MCF 10A (cell line): ENCODE measurements at regions not wholly inside any gene's neighbourhood (a gene's known extent, or its start where the extent isn't known, plus 50 kb on each side); places are given as distances from the start of the nearest gene placed in this dataset.

Source experiments
- BruUV-seq: library from RNA; stranded (reverse); fragments of 400-500 nt; replicated peaks from 2 replicates; lab custom pipeline; 2021; lab: Mats Ljungman, UMichigan
- CTCF ChIA-PET: fragments of 300-600 bp; sonication (Branson Sonifier 250); formaldehyde crosslinking; extraction: SDS; loops from one replicate; lab custom pipeline; 2021; ENCODE audit warnings: antibody characterized with exemption, inconsistent platforms; lab: Yijun Ruan, JAX
- POLR2A ChIA-PET: fragments of 300-600, 350-650 bp; sonication (Branson Sonifier 250); formaldehyde crosslinking; extraction: SDS; loops from one replicate; lab custom pipeline; 2020; ENCODE audit warnings: antibody characterized with exemption, inconsistent platforms; lab: Yijun Ruan, JAX
- DNase-seq: peaks from one replicate; pipeline ENCODE4 v3.0.0-alpha.2; 2018; ENCODE audit not compliant: unreplicated experiment
- H3K27ac Mint-ChIP-seq: one replicate; pipeline ENCODE4 v1.8.0; 2022; ENCODE audit warnings: mild to moderate bottlenecking, low read depth, mixed read lengths; ENCODE audit not compliant: unreplicated experiment
- H3K27me3 Mint-ChIP-seq: one replicate; pipeline ENCODE4 v1.8.0; 2022; ENCODE audit warnings: mixed read lengths; ENCODE audit not compliant: insufficient read depth, unreplicated experiment
- H3K36me3 Mint-ChIP-seq: one replicate; pipeline ENCODE4 v1.8.0; 2022; ENCODE audit warnings: mild to moderate bottlenecking, moderate library complexity, mixed read lengths; ENCODE audit not compliant: insufficient read depth, unreplicated experiment
- H3K4me1 Mint-ChIP-seq: one replicate; pipeline ENCODE4 v1.8.0; 2022; ENCODE audit warnings: mixed read lengths; ENCODE audit not compliant: insufficient read depth, unreplicated experiment
- H3K4me3 Mint-ChIP-seq: one replicate; pipeline ENCODE4 v1.8.0; 2022; ENCODE audit warnings: mild to moderate bottlenecking, moderate library complexity, mixed read lengths; ENCODE audit not compliant: unreplicated experiment
- H3K9me3 Mint-ChIP-seq: one replicate; pipeline ENCODE4 v1.8.0; 2022; ENCODE audit warnings: mixed read lengths; ENCODE audit not compliant: unreplicated experiment
- intact Hi-C: fragments of 100-400 bp; cut with micrococcal nuclease; formaldehyde crosslinking; loops from 2 replicates; pipeline ENCODE4 v1.14.1; 2022
- TF ChIP-seq, protein P1 (sequence below): fragments of 200-600 bp; IDR thresholded peaks from one replicate; pipeline ENCODE4 v1.8.0; 2022; ENCODE audit warnings: antibody characterized with exemption, mild to moderate bottlenecking; ENCODE audit not compliant: unreplicated experiment

DNA sequence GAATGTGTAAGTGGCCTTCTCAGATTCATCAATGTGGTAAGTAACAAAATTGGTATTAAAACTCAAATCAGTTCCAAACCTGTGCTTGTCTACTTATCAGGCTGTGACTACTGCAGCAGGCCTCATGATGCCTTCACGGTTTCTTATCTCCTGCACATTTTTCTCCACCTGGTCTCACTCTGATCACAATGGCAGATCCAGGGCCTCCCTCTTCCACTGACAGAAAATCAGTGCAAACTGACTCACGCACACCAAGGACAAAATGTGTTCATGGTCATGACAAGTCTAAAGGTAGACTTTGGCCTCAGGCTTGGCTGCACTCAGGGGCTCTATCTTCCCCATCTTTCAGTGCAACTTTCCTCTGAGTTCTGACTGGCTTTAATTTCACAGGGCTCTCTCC lies 56.7 kb upstream of the ATP1A1 start:
- intact Hi-C loops = no loop called here
- TF ChIP-seq, protein P1, sequence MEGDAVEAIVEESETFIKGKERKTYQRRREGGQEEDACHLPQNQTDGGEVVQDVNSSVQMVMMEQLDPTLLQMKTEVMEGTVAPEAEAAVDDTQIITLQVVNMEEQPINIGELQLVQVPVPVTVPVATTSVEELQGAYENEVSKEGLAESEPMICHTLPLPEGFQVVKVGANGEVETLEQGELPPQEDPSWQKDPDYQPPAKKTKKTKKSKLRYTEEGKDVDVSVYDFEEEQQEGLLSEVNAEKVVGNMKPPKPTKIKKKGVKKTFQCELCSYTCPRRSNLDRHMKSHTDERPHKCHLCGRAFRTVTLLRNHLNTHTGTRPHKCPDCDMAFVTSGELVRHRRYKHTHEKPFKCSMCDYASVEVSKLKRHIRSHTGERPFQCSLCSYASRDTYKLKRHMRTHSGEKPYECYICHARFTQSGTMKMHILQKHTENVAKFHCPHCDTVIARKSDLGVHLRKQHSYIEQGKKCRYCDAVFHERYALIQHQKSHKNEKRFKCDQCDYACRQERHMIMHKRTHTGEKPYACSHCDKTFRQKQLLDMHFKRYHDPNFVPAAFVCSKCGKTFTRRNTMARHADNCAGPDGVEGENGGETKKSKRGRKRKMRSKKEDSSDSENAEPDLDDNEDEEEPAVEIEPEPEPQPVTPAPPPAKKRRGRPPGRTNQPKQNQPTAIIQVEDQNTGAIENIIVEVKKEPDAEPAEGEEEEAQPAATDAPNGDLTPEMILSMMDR = no peak
- BruUV-seq = no TSS peak
- no peak overlapping the region for H3K27ac Mint-ChIP-seq
- H3K9me3 Mint-ChIP-seq = no peaks in the 10 kb centered on the region
- DNase-seq = no peak
- ChIA-PET CTCF (no interaction called here), POLR2A (no interaction called here)
- no peaks in the 10 kb centered on the region for H3K36me3 Mint-ChIP-seq
- H3K4me3 Mint-ChIP-seq = no peak overlapping the region
- H3K4me1 Mint-ChIP-seq = no peaks in the 10 kb centered on the region
- H3K27me3 Mint-ChIP-seq = no peaks in the 10 kb centered on the region

DNA sequence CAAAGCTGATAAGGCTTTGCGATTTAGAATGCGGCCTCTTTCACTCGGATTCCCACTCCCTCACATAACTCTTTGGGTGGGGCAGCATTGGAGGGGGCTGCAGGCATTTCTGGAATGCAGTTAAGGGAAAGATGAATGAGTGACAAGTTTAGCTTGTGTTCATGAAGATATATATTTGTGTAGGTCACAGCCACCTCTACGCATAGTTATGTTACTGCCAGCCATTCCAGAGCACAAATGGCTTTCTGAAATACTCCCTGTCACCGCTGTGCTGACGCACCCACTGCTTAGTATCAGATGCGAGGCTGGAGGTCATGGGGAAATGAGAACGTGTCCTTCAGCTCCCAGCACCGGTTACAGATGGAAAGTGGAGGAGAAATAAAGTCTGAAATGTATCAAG lies 54.1 kb upstream of the ATP1A1 start:
- no peaks in the 10 kb centered on the region for H3K9me3 Mint-ChIP-seq
- H3K27me3 Mint-ChIP-seq = no peaks in the 10 kb centered on the region
- no peak for DNase-seq
- ChIA-PET POLR2A (no interaction called here), CTCF (interaction anchor here (0.7 to 1.1 kb wide), 3 partner anchors 12 to 723 kb away, joined by 3 read pairs; no protein-coding TSS in a partner anchor)
- H3K27ac Mint-ChIP-seq = no peak overlapping the region
- TF ChIP-seq, protein P1 = no peak
- H3K4me1 Mint-ChIP-seq = no peaks in the 10 kb centered on the region
- intact Hi-C loops = no loop called here
- BruUV-seq = no TSS peak
- no peaks in the 10 kb centered on the region for H3K36me3 Mint-ChIP-seq
- H3K4me3 Mint-ChIP-seq = no peak overlapping the region

DNA sequence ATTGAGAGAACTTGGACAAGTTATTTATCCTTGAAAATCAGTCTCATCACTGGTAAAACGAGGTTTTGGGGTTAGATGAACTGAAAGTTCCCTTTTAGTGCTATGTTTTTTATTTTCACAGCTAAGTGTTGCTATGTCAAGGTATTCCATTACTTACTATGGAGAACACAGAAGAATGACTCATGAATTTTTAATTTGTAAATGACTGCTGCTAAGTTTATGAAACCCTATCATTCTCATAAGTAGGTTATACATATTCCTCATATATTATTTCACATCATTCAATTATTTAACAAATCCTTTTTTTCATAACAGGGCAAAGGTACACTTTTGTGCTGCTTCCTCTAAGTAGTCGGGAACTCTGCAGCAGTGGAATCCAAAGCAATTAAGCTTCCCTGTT lies 52.2 kb upstream of the ATP1A1 start:
- Mint-ChIP-seq H3K27me3 (no peaks in the 10 kb centered on the region), H3K36me3 (no peaks in the 10 kb centered on the region), H3K4me1 (peaks cover 4% of the 10 kb centered on the region), H3K4me3 (no peak overlapping the region), H3K27ac (no peak overlapping the region), H3K9me3 (no peaks in the 10 kb centered on the region)
- POLR2A ChIA-PET = interaction anchor here (0.6 to 1.3 kb wide), 4 partner anchors 12 to 416 kb away, joined by 3 read pairs; no protein-coding TSS in a partner anchor
- intact Hi-C loops = no loop called here
- no peak for DNase-seq
- CTCF ChIA-PET = interaction anchor here (0.7 to 0.9 kb wide), 2 partner anchors 8 to 154 kb away, joined by 3 read pairs; no protein-coding TSS in a partner anchor
- TF ChIP-seq, protein P1 = no peak
- no TSS peak for BruUV-seq

DNA sequence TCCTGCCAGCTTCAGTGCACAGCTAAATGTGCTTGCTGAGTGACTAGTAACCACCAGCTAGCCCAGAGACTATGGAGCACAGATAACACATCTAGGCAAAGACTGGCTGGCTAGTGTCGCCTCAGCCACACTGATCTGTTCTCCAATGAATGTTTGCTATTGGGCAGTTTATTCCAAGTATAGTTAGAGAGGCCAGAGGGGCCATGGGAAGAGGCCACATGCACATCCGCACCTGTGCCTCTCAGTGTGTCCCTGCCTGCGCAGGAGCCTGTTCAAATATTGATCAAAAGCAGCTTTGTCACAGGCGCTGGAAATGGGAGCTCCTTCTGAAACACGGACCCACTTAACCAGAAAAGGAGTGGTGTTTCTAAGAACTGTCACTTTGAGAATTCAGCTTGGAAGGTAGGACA lies 51.3 kb upstream of the ATP1A1 start:
- Mint-ChIP-seq H3K27ac (no peak overlapping the region), H3K4me3 (no peak overlapping the region), H3K36me3 (no peaks in the 10 kb centered on the region), H3K4me1 (peaks cover 12% of the 10 kb centered on the region), H3K9me3 (no peaks in the 10 kb centered on the region), H3K27me3 (no peaks in the 10 kb centered on the region)
- TF ChIP-seq, protein P1 = no peak
- intact Hi-C loops = no loop called here
- no peak for DNase-seq
- no TSS peak for BruUV-seq
- ChIA-PET CTCF (interaction anchor here (0.9 kb wide), 1 partner anchor 155 kb away, joined by 3 read pairs; no protein-coding TSS in a partner anchor), POLR2A (interaction anchor here (1.4 kb wide), 1 partner anchor 12 kb away, joined by 3 read pairs; no protein-coding TSS in a partner anchor)
